Forelimb muscle (tissue), 1 donor: ENCODE measurements at regions not wholly inside any gene's neighbourhood (a gene's known extent, or its start where the extent isn't known, plus 50 kb on each side); places are given as distances from the start of the nearest gene placed in this dataset.
"Not testable (repeated sequence)": the region's sequence is repeated elsewhere in the genome, so short reads cannot be mapped to it uniquely, and the experiment has no call there.

Source experiments
- DNase-seq: peaks from one replicate; pipeline ENCODE4 v3.0.0-alpha.2; 2013; ENCODE audit warnings: low read depth

DNA sequence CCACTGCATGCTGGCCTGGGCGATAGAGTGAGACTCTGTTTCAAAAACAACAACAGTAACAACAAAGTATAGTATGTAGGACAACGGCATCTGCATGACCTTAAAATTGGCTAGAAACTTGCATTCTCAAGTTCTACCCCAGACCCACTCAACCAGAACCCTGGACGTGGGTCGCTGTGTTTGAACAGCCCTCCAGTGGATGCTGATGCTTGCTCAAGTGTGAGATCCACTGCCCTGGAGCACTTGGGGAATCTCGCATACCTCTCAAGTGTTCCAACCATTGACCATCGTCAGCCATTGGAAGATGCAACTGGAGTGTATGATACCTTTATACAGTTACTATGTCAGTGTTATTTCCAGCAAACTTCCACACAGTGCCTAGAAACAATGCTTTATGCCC, 435.9 kb downstream of the DCDC2C start:
- no peak for DNase-seq

DNA sequence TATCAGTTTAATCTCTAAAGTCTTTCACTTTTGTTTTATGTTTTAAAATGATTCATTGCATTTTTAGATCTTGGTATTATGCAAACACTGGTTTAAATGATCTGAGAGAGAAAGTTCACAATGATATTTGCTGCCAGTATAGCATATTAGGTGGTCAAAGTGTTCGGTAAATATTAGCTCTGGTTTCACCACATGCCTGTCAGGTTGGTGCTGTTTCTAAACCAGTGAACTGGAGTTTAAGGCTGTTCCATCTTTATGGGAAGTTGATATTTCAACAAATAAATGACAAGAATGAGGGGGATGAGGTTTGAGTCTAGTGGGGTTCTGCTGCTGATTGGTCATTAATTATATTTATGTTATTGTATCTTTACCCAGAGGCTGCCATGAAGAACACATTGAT, 436.4 kb downstream of the DCDC2C start:
- no peak for DNase-seq

DNA sequence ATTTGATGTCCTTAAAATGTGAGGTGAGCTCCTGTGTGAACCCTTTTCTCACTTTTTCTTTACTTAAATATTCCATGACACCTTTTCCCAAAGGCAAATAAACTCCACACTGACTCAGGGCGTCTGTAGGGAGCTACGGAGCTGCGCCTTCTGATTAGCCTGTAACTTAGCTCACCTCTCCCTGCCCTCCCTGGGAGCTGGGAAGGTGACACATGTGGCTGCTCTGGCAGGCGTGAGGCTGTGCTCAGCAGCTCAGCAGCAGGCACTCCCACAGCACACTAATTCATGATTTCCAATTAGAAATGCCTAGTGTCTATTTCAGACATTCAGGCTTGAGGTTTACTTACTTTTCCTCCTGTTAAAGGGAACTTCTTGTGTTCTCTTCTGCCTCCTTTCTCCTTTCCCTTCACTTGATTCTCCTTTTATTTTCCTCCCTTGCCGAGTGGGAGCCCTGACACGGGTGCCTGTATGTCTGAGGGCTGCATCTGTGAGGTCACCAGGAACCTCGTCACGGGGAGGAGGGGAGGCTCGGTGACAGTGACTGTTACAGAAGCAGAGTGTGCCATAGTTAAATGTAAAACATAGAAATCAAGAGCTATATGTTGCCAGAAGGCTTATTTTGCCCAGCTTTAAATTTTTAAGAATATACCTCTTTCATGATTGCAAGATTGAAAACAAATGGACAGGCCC, 437.1 kb downstream of the DCDC2C start:
- no peak for DNase-seq

DNA sequence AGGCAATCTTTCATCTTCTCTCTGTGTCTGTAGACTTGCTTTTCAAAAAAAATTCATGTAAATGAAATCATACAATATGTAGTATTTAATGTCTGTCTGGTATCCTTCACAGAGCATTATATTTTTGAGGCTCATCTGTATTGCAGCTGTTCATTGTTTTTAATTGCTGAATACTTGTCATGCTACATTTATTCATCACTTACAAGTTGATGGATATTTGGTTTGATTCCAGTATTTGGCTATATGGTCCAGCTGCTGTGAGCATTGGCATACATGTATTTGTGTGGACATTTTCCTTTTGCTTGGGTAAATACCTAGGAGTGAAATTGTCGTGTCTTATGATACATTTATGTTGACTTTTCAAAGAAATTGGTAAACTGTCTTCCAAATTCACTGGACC, 441.4 kb downstream of the DCDC2C start:
- DNase-seq = no peak

DNA sequence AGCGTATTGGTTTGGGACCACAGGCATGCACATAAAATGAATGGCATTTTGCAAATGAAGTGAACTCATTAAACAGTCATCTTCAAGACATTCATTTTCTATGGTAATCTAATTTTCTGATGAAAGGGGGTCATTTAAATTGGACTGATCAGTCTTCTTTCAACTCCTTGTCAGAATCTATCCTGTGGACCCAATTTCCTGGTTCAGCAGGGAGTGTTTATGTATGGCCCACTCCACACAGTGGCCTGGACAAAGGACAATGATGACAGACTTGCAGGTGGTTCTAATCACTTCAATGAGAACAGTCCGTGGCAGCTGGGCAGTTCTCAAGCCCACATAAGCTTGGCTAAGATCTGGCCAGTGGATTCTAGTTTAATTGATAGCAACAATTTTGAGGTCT, 448.1 kb downstream of the DCDC2C start:
- no peak for DNase-seq

DNA sequence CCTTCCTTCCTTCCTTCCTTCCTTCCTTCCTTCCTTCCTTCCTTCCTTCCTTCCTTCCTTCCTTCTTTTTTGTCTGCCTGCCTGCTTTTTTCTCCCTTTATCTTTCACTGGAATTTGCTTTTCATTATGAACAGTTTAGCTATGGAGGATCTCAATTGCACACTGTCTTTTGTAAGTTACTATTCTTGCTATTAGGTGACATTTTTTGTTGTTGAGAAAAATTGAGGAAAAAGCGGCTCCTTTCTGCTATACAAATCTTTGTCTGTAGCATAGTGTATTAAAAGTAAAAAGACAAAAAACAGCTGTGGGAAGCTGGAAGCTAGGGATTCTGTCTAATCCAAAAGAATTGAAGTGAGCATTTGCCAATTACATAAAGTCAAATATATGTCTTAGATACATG, 448.7 kb downstream of the DCDC2C start:
- no peak for DNase-seq

DNA sequence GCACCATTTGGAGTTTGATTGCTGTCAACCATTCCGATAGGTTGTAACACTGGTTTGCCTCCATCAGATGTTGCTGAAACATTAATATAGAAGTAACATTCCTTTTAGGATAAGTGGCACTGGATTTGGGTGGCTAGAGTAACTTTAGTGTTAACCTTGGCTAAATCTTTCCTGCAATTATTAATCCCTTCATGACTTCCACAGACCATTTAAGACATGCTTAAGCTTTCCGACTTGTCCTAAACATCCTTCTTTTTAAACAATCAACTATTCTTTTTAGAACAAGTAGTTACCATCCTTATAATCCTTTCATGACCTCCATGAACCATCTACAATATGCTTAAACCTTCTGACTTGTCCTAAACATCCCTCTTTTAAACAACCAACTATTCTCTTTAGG, 465.5 kb downstream of the DCDC2C start:
- DNase-seq = no peak

DNA sequence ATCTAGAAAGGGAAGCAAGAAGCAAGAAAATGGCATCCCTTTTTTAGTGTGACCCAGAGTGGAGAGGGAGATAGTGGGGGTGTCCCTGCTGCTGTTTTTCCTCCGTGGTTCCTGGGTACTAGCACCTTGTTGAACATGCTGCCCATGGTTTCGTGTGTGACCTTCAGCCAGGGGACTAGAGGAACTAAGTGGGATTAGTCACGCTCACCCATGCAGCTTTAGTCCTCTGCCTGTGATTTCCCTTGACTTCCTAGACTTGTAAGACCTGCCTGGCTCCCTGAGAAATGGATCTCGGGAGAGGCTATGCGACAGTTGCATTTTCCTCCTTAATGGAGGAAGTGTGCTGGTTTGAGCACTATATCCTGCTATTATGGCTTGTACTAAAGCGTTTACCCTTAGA, 471.4 kb downstream of the DCDC2C start:
- DNase-seq = no peak

DNA sequence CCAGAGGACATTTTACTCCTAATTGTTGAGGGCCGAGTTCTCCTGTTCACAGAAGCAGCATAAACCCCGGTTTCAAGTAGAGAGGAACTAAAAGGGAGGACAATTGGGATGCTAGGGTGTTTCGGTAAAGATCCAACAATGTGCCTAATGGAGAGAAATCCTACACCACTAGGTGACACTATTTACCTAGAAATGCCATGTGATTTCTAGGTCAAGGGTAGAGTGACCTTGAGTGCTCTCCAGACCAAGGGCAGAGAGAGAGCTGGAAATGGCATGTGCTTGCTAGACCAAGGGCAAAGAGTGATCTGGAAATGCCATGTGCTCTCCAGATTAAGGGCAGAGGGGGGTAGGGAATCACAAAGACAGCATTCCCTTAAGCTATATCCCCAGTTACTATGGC, 472.0 kb downstream of the DCDC2C start:
- no peak for DNase-seq

DNA sequence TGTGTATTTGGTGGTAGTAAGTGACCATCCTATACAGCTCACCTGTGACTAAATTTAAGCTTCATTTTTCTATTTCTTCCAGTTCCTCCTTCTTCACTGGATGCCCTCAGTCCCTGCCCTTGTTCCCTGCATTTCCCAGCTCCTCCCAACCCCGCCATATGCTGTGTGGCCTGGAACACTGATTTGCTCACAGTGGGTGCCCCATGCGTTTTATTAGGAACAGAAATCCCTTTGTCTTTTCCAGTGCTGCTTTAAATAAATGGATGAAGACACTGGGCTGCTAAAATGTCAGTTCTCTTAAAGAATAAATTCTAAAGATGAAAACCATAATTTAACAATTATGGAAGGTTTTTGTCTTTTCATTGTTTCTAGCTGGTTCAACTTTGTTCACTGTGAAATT, 477.3 kb downstream of the DCDC2C start:
- no peak for DNase-seq

DNA sequence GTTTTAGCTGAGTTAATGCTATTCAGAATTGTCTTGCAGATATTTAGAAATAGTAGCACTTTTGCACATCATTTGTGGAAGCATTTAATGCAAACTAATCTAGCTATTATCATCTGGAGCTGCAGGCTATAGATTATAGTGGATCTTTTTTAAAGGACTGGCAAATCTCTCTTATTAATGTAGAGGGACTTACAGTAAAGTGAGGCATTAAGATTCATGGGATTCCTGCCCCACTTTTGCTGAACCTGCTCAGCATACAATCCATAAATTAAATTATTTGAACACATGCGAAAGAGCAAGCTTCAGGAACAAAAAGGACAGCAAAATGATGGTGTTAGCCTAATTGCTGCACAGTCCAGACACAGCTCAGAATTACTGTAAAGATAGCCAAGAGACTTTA, 477.7 kb downstream of the DCDC2C start:
- DNase-seq = no peak

DNA sequence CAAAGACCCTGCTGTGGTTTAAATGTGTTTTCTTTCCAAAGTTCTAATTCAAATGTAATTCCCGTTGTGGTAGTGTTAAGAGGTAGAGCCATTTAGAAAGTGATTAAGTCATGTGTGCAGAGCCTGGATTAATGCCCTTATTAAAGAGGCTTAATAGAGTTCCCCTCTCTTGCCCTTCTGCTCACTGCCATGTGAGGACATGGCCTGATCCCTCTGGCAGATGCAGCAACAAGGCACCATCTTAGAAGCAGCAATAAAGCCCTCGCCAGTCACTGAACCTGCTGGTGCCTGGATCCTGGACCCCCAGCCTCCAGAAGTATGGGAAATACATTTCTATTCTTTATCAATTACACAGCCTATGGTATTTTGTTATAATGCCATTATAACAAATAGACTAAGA, 485.2 kb downstream of the DCDC2C start:
- DNase-seq = no peak

DNA sequence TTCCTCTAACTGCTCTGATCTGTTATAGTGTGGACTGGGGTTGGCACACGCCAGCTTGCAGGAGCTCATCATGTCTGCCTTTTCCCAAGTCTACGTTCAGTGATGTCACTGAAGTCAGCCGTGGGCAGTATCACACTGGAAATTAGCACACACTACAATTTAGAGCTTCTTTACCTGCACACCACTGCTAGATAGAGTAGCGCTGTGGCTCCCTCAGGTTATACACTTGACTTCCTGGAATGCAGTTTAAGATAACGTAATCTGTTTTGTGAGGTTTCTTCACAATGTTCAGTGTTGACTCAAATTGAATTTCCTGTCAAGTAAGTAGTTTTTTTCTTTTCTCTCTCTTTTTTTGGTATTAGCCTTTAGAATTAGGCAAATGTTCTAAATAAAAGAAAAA, 487.2 kb downstream of the DCDC2C start:
- no peak for DNase-seq

DNA sequence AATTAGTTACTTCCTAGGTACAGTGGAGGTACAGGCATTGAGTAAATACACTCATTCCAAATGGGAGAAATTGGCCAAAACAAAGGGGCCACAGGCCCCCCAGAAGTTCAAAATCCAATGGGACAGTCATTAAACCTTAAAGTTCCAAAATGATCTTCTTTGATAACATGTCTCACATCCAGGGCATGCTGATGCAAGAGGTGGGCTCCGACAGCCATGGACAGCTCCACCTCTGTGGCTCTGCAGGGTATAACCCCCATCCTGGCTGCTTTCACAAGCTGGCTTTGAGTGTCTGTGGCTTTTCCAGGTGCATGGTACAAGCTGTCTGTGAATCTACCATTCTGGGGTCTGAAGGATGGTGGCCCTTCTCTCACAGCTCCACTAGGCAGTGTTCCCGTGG, 488.7 kb downstream of the DCDC2C start:
- no peak for DNase-seq

DNA sequence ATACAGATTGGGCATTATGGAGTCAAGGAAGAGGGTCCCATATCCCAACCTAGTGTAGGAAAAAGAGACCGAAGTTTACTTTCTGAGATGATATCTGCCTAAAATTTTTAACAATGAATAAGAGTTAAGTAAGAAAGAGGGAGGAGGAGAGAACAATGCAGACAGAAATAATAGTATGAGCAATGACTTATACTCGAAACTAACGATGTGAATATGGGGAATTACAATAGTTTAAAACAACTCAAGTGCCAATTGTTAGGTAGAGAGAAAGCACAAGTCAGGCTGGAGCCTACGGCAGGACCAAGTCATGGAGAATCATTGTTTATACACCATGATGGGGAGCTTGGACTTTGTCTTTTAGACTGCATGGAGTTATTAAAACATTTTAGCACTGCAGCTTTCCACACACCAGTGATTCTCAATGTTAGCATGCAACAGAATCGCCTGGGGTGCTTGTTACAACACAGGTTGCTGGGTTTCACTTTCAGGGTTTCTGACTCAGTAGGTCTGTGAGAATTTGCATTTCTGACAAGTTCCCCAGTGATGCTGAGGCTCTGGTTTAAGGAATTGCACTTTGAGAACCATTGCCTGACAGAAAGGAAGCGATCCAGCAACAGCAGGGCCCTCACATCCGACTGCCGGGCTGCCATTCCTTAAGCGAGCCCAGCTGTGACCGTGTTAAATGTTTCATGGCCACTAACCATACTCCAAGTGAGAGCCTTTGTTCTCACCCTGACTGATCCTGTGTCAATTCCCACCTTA, 511.2 kb downstream of the DCDC2C start:
- DNase-seq = no peak

DNA sequence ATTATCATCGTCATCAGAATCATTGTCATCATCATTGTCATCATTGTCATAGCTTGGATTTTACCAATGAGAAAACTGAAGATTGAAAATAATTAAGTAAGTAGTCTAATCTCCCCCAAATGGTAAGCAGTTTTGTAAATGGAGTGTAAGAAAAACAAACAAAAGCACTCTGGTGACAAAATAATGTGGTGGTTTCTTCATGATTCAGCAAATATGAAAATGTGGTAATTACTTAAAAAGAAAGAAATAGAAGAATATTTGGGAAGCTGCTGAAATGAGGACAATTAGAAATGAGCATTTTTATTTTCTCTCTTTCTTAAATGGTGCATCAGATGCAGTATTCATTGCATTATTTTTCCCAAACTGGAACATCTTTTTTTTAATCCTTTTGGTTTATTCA, 514.4 kb downstream of the DCDC2C start:
- DNase-seq = no peak

DNA sequence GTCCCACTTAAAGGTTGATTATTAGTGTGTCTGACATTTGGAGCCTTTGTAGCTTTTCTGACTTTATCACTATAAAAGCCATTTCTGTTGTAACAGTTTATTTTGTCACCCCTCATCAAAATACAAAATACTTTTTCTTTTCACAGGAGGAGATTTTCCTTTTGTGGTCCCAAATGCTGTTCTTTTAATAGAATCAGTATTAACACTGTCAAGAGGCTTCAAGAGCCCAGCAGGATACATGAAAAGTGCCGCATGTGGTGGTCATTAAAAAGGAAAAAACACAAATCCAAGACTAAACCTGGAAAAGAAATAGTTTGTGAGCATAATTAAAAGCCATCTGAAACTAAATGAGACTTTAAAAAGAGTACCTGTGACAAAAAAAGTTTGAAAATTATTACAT, 515.7 kb downstream of the DCDC2C start:
- DNase-seq = no peak

DNA sequence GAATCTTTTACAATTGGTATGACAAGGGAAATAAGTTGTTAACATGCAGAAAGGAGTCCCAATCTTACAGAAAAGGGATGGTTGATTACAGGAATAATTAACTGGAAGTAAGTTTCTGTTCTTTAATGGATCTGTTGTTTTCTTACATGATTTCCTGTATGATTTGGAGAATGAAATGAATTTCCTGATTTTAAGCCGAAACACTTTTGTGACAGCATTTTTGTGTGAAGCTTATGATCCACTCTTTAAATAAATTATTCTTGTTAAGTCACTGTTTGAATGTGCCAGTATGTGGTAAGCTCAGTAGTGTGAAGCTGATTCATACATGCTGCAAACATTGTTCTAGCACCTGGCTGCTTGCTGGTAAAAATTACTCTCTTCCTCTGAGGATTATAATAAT, 516.2 kb downstream of the DCDC2C start:
- DNase-seq = no peak

DNA sequence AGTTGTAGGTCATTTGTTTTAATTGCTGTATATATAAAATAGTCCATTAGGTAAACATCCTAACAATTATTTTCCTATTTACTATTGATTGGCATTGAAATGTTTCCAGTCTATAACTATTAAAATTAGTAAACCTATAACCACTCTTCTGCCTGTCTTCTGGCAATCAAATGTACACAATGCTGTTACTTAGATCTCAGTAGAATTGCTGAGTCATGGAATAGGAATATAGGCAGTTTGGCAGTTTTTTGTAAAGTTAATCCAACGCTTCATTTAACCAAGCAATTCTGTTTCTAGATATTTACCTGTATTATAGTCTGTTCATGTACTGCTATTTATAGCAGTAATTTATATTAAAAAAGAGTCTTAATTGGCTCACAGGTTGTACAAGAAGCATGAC, 518.1 kb downstream of the DCDC2C start:
- DNase-seq = no peak

DNA sequence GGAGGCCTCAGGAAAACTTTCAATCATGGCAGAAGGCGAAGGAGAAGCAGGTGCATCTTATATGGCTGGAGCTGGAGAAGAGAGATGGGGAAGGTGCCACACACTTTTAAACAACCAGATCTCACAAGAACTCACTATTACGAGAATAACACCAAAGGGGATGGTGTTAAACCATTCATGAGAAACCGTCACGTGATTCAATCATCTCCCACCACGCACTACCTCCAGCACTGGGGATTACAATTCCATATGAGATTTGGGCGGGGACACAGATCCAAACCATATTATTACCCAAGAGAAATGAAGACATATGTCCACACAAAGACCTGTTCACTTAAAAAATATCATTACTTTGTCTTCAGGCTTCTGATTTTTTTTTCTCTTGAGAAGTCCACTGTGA, 518.5 kb downstream of the DCDC2C start:
- no peak for DNase-seq

DNA sequence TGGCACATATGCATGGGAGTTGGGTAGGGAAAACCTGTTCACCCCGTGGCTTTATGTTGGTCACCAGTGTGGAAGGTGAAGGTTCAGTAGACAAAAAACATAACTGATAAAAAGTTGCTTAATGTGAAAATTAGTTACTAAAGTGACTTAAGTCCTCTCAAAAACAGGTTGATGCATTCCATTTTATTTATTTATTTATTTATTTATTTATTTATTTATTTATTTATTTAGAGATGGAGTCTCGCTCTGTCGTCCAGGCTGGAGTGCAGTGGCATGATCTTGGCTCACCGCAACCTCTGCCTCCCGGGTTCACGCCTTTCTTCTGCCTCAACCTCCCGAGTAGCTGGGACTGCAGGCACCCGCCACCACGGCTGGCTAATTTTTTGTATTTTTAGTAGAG, 541.0 kb downstream of the DCDC2C start:
- DNase-seq = not testable (repeated sequence)

DNA sequence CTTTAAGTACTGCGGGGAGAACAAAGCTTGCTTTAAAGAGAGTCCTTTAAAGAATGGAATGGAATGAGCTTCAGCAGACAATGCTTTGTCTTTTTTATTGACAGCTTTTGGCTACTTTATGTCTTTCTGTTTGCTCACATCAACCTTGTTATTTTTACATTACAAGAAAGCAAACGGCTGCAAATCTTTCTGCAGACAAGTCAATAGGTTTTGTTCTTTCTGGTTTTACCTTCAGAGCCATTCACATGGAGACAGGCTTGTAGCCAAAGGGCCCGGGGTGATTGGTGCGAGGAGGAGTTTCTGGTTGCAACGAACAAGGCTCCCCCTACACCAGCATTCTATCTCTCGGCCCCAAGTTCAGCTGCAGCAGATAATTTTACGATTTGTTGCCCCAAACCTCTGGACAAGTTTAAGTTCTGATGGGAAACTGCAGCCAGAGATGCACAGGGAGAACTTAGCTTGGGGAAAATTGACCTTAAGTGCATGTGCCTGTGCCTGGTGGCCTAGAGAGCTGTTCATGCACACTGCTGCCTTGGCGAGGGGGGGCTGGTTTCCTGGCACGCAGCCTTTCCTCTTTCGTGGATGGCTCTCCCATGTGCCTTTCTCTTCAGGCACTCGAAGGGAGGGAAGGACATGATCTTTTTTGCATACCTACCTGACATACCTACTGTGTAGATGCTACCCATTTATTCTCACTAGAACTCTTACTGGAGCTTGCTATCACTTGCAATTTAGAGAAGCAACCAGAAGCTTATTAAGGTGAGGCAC, 543.2 kb downstream of the DCDC2C start:
- DNase-seq = no peak

DNA sequence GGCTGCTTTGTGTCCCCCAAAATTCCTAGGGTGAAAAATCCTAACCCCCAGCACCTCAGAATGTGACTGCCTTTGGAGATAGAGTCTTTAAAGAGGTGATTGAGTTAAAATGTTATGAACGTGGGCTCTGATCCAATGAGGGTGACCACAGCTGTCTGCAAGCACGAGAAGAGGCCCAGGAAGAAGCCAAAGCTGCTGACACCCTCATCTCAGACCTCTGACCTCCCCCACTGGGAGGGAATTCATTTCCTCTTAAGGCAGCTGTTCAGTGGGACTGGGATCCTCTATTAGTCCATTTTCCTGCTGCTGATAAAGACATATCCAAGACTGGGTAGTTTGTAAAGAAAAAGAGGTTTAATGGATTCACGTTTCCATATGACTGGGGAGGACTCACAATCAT, 544.4 kb downstream of the DCDC2C start:
- DNase-seq = no peak
